MCF 10A (cell line): ENCODE measurements at regions not wholly inside any gene's neighbourhood (a gene's known extent, or its start where the extent isn't known, plus 50 kb on each side); places are given as distances from the start of the nearest gene placed in this dataset.

Source experiments
- BruUV-seq: library from RNA; stranded (reverse); fragments of 400-500 nt; replicated peaks from 2 replicates; lab custom pipeline; 2021; lab: Mats Ljungman, UMichigan
- CTCF ChIA-PET: fragments of 300-600 bp; sonication (Branson Sonifier 250); formaldehyde crosslinking; extraction: SDS; loops from one replicate; lab custom pipeline; 2021; ENCODE audit warnings: antibody characterized with exemption, inconsistent platforms; lab: Yijun Ruan, JAX
- POLR2A ChIA-PET: fragments of 300-600, 350-650 bp; sonication (Branson Sonifier 250); formaldehyde crosslinking; extraction: SDS; loops from one replicate; lab custom pipeline; 2020; ENCODE audit warnings: antibody characterized with exemption, inconsistent platforms; lab: Yijun Ruan, JAX
- DNase-seq: peaks from one replicate; pipeline ENCODE4 v3.0.0-alpha.2; 2018; ENCODE audit not compliant: unreplicated experiment
- H3K27ac Mint-ChIP-seq: one replicate; pipeline ENCODE4 v1.8.0; 2022; ENCODE audit warnings: mild to moderate bottlenecking, low read depth, mixed read lengths; ENCODE audit not compliant: unreplicated experiment
- H3K27me3 Mint-ChIP-seq: one replicate; pipeline ENCODE4 v1.8.0; 2022; ENCODE audit warnings: mixed read lengths; ENCODE audit not compliant: insufficient read depth, unreplicated experiment
- H3K36me3 Mint-ChIP-seq: one replicate; pipeline ENCODE4 v1.8.0; 2022; ENCODE audit warnings: mild to moderate bottlenecking, moderate library complexity, mixed read lengths; ENCODE audit not compliant: insufficient read depth, unreplicated experiment
- H3K4me1 Mint-ChIP-seq: one replicate; pipeline ENCODE4 v1.8.0; 2022; ENCODE audit warnings: mixed read lengths; ENCODE audit not compliant: insufficient read depth, unreplicated experiment
- H3K4me3 Mint-ChIP-seq: one replicate; pipeline ENCODE4 v1.8.0; 2022; ENCODE audit warnings: mild to moderate bottlenecking, moderate library complexity, mixed read lengths; ENCODE audit not compliant: unreplicated experiment
- H3K9me3 Mint-ChIP-seq: one replicate; pipeline ENCODE4 v1.8.0; 2022; ENCODE audit warnings: mixed read lengths; ENCODE audit not compliant: unreplicated experiment
- CTCF ChIP-seq: fragments of 200-600 bp; IDR thresholded peaks from one replicate; pipeline ENCODE4 v1.8.0; 2022; ENCODE audit warnings: antibody characterized with exemption, mild to moderate bottlenecking; ENCODE audit not compliant: unreplicated experiment
- intact Hi-C: fragments of 100-400 bp; cut with micrococcal nuclease; formaldehyde crosslinking; loops from 2 replicates; pipeline ENCODE4 v1.14.1; 2022

- no peak for TF ChIP-seq CTCF
- POLR2A ChIA-PET: interaction anchor here (1.5 kb wide), 1 partner anchor 77 kb away, joined by 5 read pairs; no protein-coding TSS in a partner anchor
- Mint-ChIP-seq H3K4me1 (peaks cover 2% of the 10 kb centered on the region), H3K4me3 (no peak overlapping the region), H3K27ac (no peak overlapping the region), H3K9me3 (peaks cover 8% of the 10 kb centered on the region), H3K27me3 (no peaks in the 10 kb centered on the region), H3K36me3 (no peaks in the 10 kb centered on the region)
- CTCF ChIA-PET: interaction anchor here (0.5 to 1.1 kb wide), 4 partner anchors 19 to 1195 kb away, joined by 3 read pairs; no protein-coding TSS in a partner anchor
- no TSS peak for BruUV-seq
- no peak for DNase-seq
- intact Hi-C loops: no loop called here
Measured at GRCh38 chr4:14848229-14848628, 154.1 kb upstream of the CPEB2 start.

GRCh38 chr4:14850455-14851097 lies 151.7 kb upstream of the CPEB2 start:
- BruUV-seq: no TSS peak
- no peak for DNase-seq
- TF ChIP-seq CTCF: no peak
- ChIA-PET POLR2A (no interaction called here), CTCF (no interaction called here)
- peaks cover 8% of the 10 kb centered on the region for H3K9me3 Mint-ChIP-seq
- H3K27ac Mint-ChIP-seq: no peak overlapping the region
- no peak overlapping the region for H3K4me3 Mint-ChIP-seq
- H3K36me3 Mint-ChIP-seq: no peaks in the 10 kb centered on the region
- no peaks in the 10 kb centered on the region for H3K27me3 Mint-ChIP-seq
- intact Hi-C loops: no loop called here
- H3K4me1 Mint-ChIP-seq: peaks cover 18% of the 10 kb centered on the region

- Mint-ChIP-seq H3K27ac (peak overlapping the region; percentile 46), H3K4me3 (no peak overlapping the region), H3K9me3 (peaks cover 8% of the 10 kb centered on the region), H3K27me3 (no peaks in the 10 kb centered on the region), H3K4me1 (peaks cover 34% of the 10 kb centered on the region), H3K36me3 (no peaks in the 10 kb centered on the region)
- ChIA-PET POLR2A (interaction anchor here (0.9 to 2.2 kb wide), 6 partner anchors 10 to 149 kb away, joined by 3 to 11 read pairs (median 7); partner anchors contain the start of gene CPEB2), CTCF (interaction anchor here (0.6 to 1.0 kb wide), 2 partner anchors 37 to 63 kb away, joined by 3 read pairs; no protein-coding TSS in a partner anchor)
- peak; percentile 64 for DNase-seq
- intact Hi-C loops: no loop called here
- BruUV-seq: no TSS peak
- TF ChIP-seq CTCF: no peak
Measured at GRCh38 chr4:14853176-14853943, 148.9 kb upstream of the CPEB2 start.

GRCh38 chr4:14855719-14856061 lies 146.6 kb upstream of the CPEB2 start:
- peaks cover 8% of the 10 kb centered on the region for H3K9me3 Mint-ChIP-seq
- ChIA-PET CTCF (interaction anchor here (0.6 to 1.3 kb wide), 6 partner anchors 31 to 1199 kb away, joined by 3 to 6 read pairs (median 3); no protein-coding TSS in a partner anchor), POLR2A (interaction anchor here (0.5 to 3.1 kb wide), 14 partner anchors 12 to 425 kb away, joined by 3 to 23 read pairs (median 4); partner anchors contain the start of gene CPEB2)
- H3K36me3 Mint-ChIP-seq: no peaks in the 10 kb centered on the region
- no peaks in the 10 kb centered on the region for H3K27me3 Mint-ChIP-seq
- H3K4me3 Mint-ChIP-seq: no peak overlapping the region
- peak overlapping the region; percentile 99 for H3K27ac Mint-ChIP-seq
- TF ChIP-seq CTCF: no peak
- H3K4me1 Mint-ChIP-seq: peaks cover 34% of the 10 kb centered on the region
- BruUV-seq: no TSS peak
- no peak for DNase-seq
- intact Hi-C loops: loop anchor here (5.0 kb wide), 1 partner anchor 147 kb away; the partner anchor contains the start of gene CPEB2
